Upper lobe of left lung (tissue), 4 donors: ENCODE measurements at regions not wholly inside any gene's neighbourhood (a gene's known extent, or its start where the extent isn't known, plus 50 kb on each side); places are given as distances from the start of the nearest gene placed in this dataset.

Experiments used
- POLR2A ChIP-seq, 4 donors: fragments of 450-650 bp; IDR thresholded peaks; one replicate each; pipeline ENCODE4 v1.5.1; 2016 to 2017; ENCODE audit warnings: antibody characterized with exemption in 4 of 4, mild to moderate bottlenecking in 2 of 4
- TF ChIP-seq, protein P1 (sequence below), 6 experiments: fragments of 450-650 bp in 4 of 6; fragments of 200-600 bp in 2 of 6; sonication (generic) in 2 of 6; IDR thresholded peaks; one replicate each; pipeline ENCODE4 v1.5.1; 2016 to 2019; ENCODE audit warnings: antibody characterized with exemption in 6 of 6

DNA sequence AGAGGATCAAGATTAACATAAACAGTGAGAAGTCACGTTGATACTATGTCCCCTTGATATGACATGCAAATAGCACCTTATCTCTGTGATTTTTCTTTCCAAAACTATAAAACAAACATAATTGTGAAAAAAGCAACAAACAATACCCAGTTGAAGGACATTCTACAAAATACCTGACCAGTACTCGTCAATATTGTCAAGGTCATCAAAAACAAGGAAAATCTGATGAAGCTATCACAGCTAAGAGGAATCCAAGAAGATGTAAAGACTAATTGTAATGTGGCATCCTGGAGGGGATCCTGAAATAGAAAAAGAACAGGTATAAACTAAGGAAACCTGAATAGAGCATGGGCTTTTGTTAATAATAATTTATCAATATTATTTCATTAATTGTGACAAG lies 321.5 kb upstream of the MAP2 start:
- no peak for TF ChIP-seq POLR2A (IDR thresholded peaks at IDR 0.05)
- TF ChIP-seq, protein P1, sequence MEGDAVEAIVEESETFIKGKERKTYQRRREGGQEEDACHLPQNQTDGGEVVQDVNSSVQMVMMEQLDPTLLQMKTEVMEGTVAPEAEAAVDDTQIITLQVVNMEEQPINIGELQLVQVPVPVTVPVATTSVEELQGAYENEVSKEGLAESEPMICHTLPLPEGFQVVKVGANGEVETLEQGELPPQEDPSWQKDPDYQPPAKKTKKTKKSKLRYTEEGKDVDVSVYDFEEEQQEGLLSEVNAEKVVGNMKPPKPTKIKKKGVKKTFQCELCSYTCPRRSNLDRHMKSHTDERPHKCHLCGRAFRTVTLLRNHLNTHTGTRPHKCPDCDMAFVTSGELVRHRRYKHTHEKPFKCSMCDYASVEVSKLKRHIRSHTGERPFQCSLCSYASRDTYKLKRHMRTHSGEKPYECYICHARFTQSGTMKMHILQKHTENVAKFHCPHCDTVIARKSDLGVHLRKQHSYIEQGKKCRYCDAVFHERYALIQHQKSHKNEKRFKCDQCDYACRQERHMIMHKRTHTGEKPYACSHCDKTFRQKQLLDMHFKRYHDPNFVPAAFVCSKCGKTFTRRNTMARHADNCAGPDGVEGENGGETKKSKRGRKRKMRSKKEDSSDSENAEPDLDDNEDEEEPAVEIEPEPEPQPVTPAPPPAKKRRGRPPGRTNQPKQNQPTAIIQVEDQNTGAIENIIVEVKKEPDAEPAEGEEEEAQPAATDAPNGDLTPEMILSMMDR (IDR thresholded peaks at IDR 0.05) = no peak
